Activated T-helper 17 cell treated with anti-CD3 and anti-CD28 coated beads, Interleukin-2, amount 50 U/mL, for 72 hours (primary cell): ENCODE measurements at regions not wholly inside any gene's neighbourhood (a gene's known extent, or its start where the extent isn't known, plus 50 kb on each side); places are given as distances from the start of the nearest gene placed in this dataset.

ENCODE experiments used
- ATAC-seq: fragments of 150-1000 bp; cut with Tn5 transposase; replicated peaks from 2 replicates; pipeline ENCODE4 v1.10.0; 2021; ENCODE audit warnings: mild to moderate bottlenecking, moderate library complexity
- H3K27ac Mint-ChIP-seq: one replicate; pipeline ENCODE4 v1.8.0; 2022; ENCODE audit warnings: mixed read lengths
- H3K27me3 Mint-ChIP-seq: one replicate; pipeline ENCODE4 v1.8.0; 2022; ENCODE audit warnings: mixed read lengths
- H3K36me3 Mint-ChIP-seq: one replicate; pipeline ENCODE4 v1.8.0; 2022; ENCODE audit warnings: low read depth, mild to moderate bottlenecking, mixed read lengths
- H3K4me1 Mint-ChIP-seq: one replicate; pipeline ENCODE4 v1.8.0; 2022; ENCODE audit warnings: mixed read lengths
- H3K4me3 Mint-ChIP-seq: one replicate; pipeline ENCODE4 v1.8.0; 2022; ENCODE audit warnings: mild to moderate bottlenecking, mixed read lengths
- H3K9me3 Mint-ChIP-seq: one replicate; pipeline ENCODE4 v1.8.0; 2022; ENCODE audit warnings: mixed read lengths

DNA sequence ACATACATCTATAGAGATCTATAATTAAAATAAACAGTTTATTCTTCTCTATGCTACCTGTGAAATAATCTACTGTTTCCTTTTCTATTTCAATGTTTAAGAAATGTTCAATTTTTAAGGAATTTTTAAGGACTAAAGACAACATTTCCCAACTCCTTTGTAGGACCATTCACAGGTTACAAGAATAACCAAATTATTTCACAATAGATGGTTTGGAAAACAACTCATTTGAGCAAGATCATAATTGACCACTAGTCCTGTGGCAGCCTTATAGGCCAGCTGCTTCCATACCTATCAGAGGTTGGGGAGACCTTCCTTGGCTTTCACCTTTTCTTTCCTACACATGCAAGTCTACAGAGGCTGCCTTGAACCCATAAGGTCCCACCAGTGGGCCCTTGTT, 193.7 kb downstream of the TTC39B start:
- Mint-ChIP-seq H3K27me3 (no peaks in the 10 kb centered on the region), H3K9me3 (no peaks in the 10 kb centered on the region), H3K4me3 (no peak overlapping the region), H3K27ac (no peak overlapping the region), H3K36me3 (no peaks in the 10 kb centered on the region), H3K4me1 (no peaks in the 10 kb centered on the region)
- no peak for ATAC-seq

- H3K27ac Mint-ChIP-seq = no peak overlapping the region
- ATAC-seq = no peak
Measured at GRCh38 chr9:15111071-15111470, 195.9 kb downstream of the TTC39B start.

GRCh38 chr9:15104826-15105420, 194.7 kb upstream of the FREM1 start:
- Mint-ChIP-seq H3K4me1 (peaks cover 4% of the 10 kb centered on the region), H3K9me3 (no peaks in the 10 kb centered on the region), H3K4me3 (no peak overlapping the region), H3K27me3 (peaks cover 13% of the 10 kb centered on the region), H3K27ac (no peak overlapping the region), H3K36me3 (no peaks in the 10 kb centered on the region)
- ATAC-seq = peak; percentile 46

More at GRCh38 chr9:15111071-15111470, 195.9 kb downstream of the TTC39B start:
- H3K4me3 Mint-ChIP-seq = no peak overlapping the region
- H3K27me3 Mint-ChIP-seq = no peaks in the 10 kb centered on the region
- no peaks in the 10 kb centered on the region for H3K4me1 Mint-ChIP-seq
- H3K9me3 Mint-ChIP-seq = no peaks in the 10 kb centered on the region
- no peaks in the 10 kb centered on the region for H3K36me3 Mint-ChIP-seq

GRCh38 chr9:15103290-15103689, 193.1 kb upstream of the FREM1 start:
- Mint-ChIP-seq H3K36me3 (no peaks in the 10 kb centered on the region), H3K4me3 (no peak overlapping the region), H3K27ac (no peak overlapping the region), H3K9me3 (no peaks in the 10 kb centered on the region), H3K27me3 (peaks cover 13% of the 10 kb centered on the region), H3K4me1 (peaks cover 4% of the 10 kb centered on the region)
- no peak for ATAC-seq

- Mint-ChIP-seq H3K27ac (no peak overlapping the region), H3K9me3 (no peaks in the 10 kb centered on the region), H3K4me3 (no peak overlapping the region), H3K27me3 (peaks cover 19% of the 10 kb centered on the region), H3K36me3 (no peaks in the 10 kb centered on the region), H3K4me1 (peaks cover 4% of the 10 kb centered on the region)
- no peak for ATAC-seq
Measured at GRCh38 chr9:15101095-15101494, 190.9 kb upstream of the FREM1 start.

DNA sequence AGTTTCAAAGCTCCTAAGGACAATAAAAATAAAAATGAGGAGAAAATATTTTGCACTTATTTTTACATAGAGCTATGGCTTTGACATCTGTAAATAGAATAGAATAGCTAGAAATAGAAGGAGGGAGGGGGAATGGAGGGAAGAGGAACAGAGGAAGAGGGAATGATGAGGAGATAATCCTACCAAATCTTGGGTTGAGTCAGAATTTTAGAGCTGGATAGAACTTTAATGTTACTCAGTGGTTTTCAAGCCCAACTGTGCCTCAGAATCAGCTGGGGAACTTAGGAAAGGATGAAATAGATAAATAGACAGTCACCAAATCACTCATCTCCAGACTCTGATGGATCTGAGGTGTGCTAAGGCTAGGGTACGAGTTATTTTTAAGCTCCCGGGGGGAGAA, 190.3 kb upstream of the FREM1 start:
- no peaks in the 10 kb centered on the region for H3K9me3 Mint-ChIP-seq
- peaks cover 16% of the 10 kb centered on the region for H3K27me3 Mint-ChIP-seq
- ATAC-seq = no peak
- no peak overlapping the region for H3K27ac Mint-ChIP-seq
- H3K36me3 Mint-ChIP-seq = no peaks in the 10 kb centered on the region
- no peak overlapping the region for H3K4me3 Mint-ChIP-seq
- peaks cover 4% of the 10 kb centered on the region for H3K4me1 Mint-ChIP-seq

DNA sequence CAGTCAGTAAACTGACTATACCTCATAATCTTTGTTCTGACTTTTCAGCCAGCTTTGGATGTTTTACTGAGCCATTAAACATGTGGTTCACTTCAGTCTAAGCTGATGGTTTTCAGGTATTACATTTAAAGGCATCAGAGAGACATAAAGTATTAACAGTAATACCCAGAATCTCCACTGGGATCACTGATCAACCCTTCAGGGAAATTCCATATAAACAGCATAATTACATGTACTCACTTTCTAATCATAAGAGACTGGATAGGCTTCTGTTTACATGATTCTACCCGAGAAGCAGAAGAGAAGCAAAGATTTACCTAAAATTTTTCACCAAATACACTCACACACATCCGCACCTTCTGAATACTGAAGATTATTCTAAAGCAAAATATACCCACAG, 186.7 kb upstream of the FREM1 start:
- H3K36me3 Mint-ChIP-seq = no peaks in the 10 kb centered on the region
- no peak for ATAC-seq
- no peak overlapping the region for H3K4me3 Mint-ChIP-seq
- H3K27ac Mint-ChIP-seq = no peak overlapping the region
- peaks cover 12% of the 10 kb centered on the region for H3K27me3 Mint-ChIP-seq
- no peaks in the 10 kb centered on the region for H3K9me3 Mint-ChIP-seq
- no peaks in the 10 kb centered on the region for H3K4me1 Mint-ChIP-seq

- H3K4me3 Mint-ChIP-seq = no peak overlapping the region
- H3K36me3 Mint-ChIP-seq = no peaks in the 10 kb centered on the region
- H3K27me3 Mint-ChIP-seq = no peaks in the 10 kb centered on the region
- no peaks in the 10 kb centered on the region for H3K9me3 Mint-ChIP-seq
- no peaks in the 10 kb centered on the region for H3K4me1 Mint-ChIP-seq
- H3K27ac Mint-ChIP-seq = no peak overlapping the region
- no peak for ATAC-seq
Measured at GRCh38 chr9:15086778-15087324, 176.6 kb upstream of the FREM1 start.

GRCh38 chr9:15086156-15086763, 176.0 kb upstream of the FREM1 start:
- Mint-ChIP-seq H3K36me3 (no peaks in the 10 kb centered on the region), H3K27me3 (no peaks in the 10 kb centered on the region), H3K27ac (no peak overlapping the region), H3K4me3 (no peak overlapping the region), H3K4me1 (no peaks in the 10 kb centered on the region), H3K9me3 (no peaks in the 10 kb centered on the region)
- no peak for ATAC-seq

- no peaks in the 10 kb centered on the region for H3K9me3 Mint-ChIP-seq
- no peaks in the 10 kb centered on the region for H3K36me3 Mint-ChIP-seq
- H3K27ac Mint-ChIP-seq = no peak overlapping the region
- H3K27me3 Mint-ChIP-seq = peaks cover 5% of the 10 kb centered on the region
- H3K4me3 Mint-ChIP-seq = no peak overlapping the region
- ATAC-seq = no peak
- H3K4me1 Mint-ChIP-seq = no peaks in the 10 kb centered on the region
Measured at GRCh38 chr9:15081021-15081753, 171.0 kb upstream of the FREM1 start.

DNA sequence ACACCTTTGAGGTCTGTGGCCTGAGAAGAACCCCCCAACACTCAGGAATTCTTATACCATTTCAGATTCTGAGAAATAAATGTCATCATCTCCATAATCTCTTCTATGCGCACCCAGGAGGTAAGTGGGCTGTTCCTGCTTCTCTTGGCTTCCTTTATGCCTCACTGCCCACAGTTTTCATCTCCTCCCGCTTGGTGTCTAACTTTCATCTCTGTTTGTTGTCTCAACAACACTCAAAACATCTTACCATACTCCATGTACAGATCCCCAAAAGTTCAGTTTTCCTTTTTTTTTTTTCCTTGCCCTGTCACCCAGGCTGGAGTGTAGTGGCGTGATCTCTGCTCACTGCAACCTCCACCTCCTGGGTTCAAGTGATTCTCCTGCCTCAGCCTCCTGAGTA, 170.2 kb upstream of the FREM1 start:
- no peak for ATAC-seq
- peaks cover 11% of the 10 kb centered on the region for H3K27me3 Mint-ChIP-seq
- no peak overlapping the region for H3K4me3 Mint-ChIP-seq
- H3K27ac Mint-ChIP-seq = no peak overlapping the region
- no peaks in the 10 kb centered on the region for H3K36me3 Mint-ChIP-seq
- no peaks in the 10 kb centered on the region for H3K4me1 Mint-ChIP-seq
- H3K9me3 Mint-ChIP-seq = no peaks in the 10 kb centered on the region

GRCh38 chr9:15079989-15080388, 169.8 kb upstream of the FREM1 start:
- no peaks in the 10 kb centered on the region for H3K4me1 Mint-ChIP-seq
- no peak overlapping the region for H3K27ac Mint-ChIP-seq
- peaks cover 15% of the 10 kb centered on the region for H3K27me3 Mint-ChIP-seq
- H3K4me3 Mint-ChIP-seq = no peak overlapping the region
- ATAC-seq = no peak
- H3K9me3 Mint-ChIP-seq = peaks cover 3% of the 10 kb centered on the region
- H3K36me3 Mint-ChIP-seq = no peaks in the 10 kb centered on the region

DNA sequence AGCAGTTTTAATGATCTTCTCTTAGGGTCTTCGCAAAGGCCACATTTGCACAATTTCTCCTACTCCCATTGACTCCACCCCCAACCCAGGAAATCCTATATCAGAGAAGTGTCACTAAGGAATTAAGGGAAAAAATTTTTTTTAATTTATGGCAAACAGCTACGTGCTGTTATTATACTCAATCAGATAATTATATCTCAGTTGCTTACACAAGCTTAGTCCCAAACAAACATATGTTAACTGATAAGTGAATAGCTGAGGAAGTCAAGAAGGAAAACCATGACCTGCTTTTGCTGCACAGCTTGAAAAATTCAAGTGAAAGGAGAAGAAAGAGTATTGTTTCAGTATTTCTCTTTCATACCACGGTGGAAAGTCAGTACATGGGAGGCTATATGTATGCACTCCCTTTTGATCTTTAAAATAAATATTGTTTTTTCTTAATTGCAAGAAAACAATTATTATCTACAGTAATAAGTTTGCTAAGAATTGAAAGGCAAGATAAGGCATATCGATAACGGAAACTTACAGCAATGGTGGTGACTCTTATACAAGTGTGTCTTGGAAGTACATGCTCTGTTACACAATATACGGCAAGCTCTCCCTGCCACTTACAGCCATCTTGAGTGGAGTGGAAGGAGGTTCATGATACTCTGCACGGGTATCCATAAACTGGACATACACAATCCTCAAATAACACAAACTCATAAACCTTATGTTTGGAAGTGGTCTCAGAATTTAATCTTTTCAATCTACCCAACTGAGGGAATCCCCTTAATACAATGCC, 167.9 kb upstream of the FREM1 start:
- ATAC-seq = no peak
- no peak overlapping the region for H3K4me3 Mint-ChIP-seq
- no peaks in the 10 kb centered on the region for H3K36me3 Mint-ChIP-seq
- no peaks in the 10 kb centered on the region for H3K4me1 Mint-ChIP-seq
- H3K27me3 Mint-ChIP-seq = peaks cover 15% of the 10 kb centered on the region
- H3K9me3 Mint-ChIP-seq = peaks cover 4% of the 10 kb centered on the region
- H3K27ac Mint-ChIP-seq = no peak overlapping the region

GRCh38 chr9:15073620-15074019, 163.4 kb upstream of the FREM1 start:
- H3K27ac Mint-ChIP-seq = no peak overlapping the region
- peaks cover 4% of the 10 kb centered on the region for H3K9me3 Mint-ChIP-seq
- no peak overlapping the region for H3K4me3 Mint-ChIP-seq
- H3K4me1 Mint-ChIP-seq = no peaks in the 10 kb centered on the region
- ATAC-seq = no peak
- H3K27me3 Mint-ChIP-seq = peaks cover 15% of the 10 kb centered on the region
- no peaks in the 10 kb centered on the region for H3K36me3 Mint-ChIP-seq
